ENCODE measurements at regions not wholly inside any gene's neighbourhood (a gene's known extent, or its start where the extent isn't known, plus 50 kb on each side); places are given as distances from the start of the nearest gene placed in this dataset.
"Not testable (repeated sequence)": the region's sequence is repeated elsewhere in the genome, so short reads cannot be mapped to it uniquely, and the experiment has no call there.

- no peak for DNase-seq (ENCODE audit: low read depth, low spot score)
- H3K27ac ChIP-seq: no peak overlapping the region
Observed at GRCh38 chr19:30968841-30969399, 380.3 kb downstream of the TSHZ3 start.

DNA sequence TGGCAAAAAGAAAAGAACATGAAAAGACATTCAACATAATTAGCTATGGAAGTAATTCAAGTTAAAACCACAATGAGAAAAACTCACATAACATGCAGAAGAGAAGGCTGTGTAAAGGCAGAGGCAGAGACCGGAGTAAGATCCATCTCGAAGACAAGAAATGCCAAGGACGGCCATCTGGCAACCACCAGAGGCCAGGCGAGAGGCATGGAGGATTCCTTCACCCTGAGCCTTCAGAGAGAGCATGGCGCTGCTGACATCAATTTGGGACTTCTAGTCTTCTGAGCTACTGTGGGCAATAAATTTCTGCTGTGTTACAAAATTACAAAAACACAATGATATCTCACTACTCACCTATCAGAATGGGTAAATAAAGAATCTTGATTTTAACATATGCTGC is 381.0 kb downstream of the TSHZ3 start:
- DNase-seq (ENCODE audit: low read depth, low spot score): no peak
- H3K27ac ChIP-seq: no peak overlapping the region

- no peak overlapping the region for H3K27ac ChIP-seq
- no peak for DNase-seq (ENCODE audit: low read depth, low spot score)
Observed at GRCh38 chr19:30966486-30966885, 382.8 kb downstream of the TSHZ3 start.

DNA sequence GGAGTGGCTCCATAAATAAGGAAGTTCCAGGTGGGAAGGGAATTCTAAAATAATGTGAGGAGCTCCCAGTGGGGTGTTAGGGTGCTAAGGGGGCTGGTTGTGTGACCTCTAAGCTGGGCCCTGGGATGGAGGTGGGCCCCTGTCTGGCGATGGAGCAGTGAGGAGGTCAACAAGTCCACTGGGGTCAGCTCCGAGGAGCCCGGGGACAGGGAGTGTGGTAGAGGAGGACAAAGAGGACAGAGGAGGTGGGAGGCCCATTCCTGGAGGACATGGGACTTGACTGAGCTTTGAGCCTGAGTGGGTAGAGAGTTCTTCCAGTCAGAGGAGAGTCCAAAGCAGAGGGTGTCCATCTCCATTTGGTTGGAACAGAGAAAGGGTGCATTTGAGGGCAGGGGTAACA is 390.2 kb downstream of the TSHZ3 start:
- DNase-seq (ENCODE audit: low read depth, low spot score): no peak
- no peak overlapping the region for H3K27ac ChIP-seq

DNA sequence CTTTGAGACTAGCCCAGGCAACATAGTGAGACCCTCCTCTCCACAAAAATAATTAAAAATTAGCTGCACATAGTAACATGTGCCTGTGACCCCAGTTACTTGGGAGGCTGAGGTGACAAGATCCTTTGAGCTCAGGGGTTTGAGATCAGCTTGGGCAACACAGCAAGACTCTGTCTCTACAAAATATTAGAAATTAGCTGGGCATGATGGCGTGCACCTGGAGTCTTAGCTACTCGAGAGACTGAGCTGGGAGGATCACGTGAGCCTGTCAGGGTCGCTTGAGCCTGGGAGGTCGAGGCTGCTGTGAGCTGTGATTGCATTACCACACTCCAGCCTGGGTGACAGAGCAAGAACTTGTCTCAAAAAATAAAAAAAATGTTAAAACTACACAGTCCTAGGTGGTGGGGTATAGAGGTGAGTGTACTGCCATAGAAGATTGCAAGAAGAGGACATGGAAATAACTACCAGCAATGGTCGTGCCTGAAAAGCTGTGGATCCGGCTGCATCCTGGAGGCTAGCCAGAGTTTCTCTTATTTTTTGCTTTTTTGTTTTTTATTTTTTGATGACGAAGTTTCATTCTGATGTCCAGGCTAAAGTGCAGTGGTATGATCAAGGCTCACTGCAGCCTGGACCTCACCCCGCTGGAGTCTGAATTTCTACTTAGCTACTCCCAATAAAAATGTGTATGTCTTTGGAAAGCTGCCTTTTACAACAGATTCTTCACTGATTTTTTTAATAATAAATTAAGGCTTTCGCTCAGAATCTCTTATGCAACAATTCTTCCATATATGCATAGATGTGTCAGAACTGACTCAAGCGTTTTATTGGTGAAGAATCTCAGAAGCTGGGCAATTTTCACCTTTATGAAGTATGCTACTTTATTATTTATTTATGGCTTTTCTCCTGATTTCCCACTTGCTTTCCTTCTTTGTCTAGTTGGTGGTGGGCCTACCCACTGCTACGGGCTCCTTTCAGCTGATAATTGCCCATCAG is 393.8 kb downstream of the TSHZ3 start:
- DNase-seq (ENCODE audit: low read depth, low spot score): no peak
- H3K27ac ChIP-seq: no peak overlapping the region

GRCh38 chr19:30944276-30944932 is 404.8 kb downstream of the TSHZ3 start:
- not testable (repeated sequence) for H3K27ac ChIP-seq; DNase-seq (ENCODE audit: low read depth, low spot score)

GRCh38 chr19:30943101-30943843 is 406.0 kb downstream of the TSHZ3 start:
- H3K27ac ChIP-seq: no peak overlapping the region
- DNase-seq (ENCODE audit: low read depth, low spot score): no peak

DNA sequence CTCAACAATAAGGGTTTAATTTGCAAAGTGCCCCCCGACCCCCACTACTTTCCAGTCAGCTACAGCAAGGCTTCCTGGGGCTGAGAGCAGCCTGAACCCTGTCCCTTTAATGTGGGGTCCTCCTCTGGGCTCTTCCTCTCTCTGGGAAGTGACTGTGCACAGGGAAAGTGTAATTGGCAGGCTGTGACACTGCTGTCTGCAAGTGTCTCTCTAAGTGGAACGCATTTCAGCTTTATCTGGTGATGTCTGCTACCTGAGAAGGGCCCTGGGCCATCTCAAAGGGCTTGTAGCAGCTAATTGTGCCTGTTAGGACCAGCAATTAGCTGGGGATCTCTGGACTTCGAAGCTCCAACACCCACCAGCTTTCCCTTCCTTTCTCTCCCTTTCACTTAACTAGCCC is 406.6 kb downstream of the TSHZ3 start:
- DNase-seq (ENCODE audit: low read depth, low spot score): no peak
- H3K27ac ChIP-seq: no peak overlapping the region

- H3K27ac ChIP-seq: no peak overlapping the region
- DNase-seq (ENCODE audit: low read depth, low spot score): no peak
Observed at GRCh38 chr19:30941591-30941990, 407.6 kb downstream of the TSHZ3 start.

- no peak for DNase-seq (ENCODE audit: low read depth, low spot score)
- H3K27ac ChIP-seq: no peak overlapping the region
Observed at GRCh38 chr19:30936276-30936675, 413.0 kb downstream of the TSHZ3 start.

DNA sequence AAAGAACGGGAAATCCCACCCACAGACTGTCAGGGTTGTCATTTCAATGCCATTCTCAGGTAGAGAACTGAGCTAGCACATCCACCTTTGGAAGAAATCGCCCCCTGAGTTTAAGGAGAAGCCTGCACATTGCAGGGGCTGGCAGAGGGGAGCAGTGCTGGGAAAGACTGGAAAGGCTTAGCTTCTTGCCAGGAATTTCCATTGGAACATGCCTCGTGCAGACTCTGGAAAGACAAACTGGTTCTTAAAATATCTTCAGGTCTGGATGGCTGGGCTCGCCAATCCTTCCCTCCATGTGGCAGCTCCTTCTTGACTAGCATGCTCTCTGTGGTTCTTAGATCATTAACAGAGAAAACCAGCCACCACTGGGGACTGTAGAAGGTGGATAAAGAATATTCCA is 414.1 kb downstream of the TSHZ3 start:
- no peak for DNase-seq (ENCODE audit: low read depth, low spot score)
- no peak overlapping the region for H3K27ac ChIP-seq

- DNase-seq (ENCODE audit: low read depth, low spot score); H3K27ac ChIP-seq: not testable (repeated sequence)
Observed at GRCh38 chr19:30933454-30933853, 415.8 kb downstream of the TSHZ3 start.

DNA sequence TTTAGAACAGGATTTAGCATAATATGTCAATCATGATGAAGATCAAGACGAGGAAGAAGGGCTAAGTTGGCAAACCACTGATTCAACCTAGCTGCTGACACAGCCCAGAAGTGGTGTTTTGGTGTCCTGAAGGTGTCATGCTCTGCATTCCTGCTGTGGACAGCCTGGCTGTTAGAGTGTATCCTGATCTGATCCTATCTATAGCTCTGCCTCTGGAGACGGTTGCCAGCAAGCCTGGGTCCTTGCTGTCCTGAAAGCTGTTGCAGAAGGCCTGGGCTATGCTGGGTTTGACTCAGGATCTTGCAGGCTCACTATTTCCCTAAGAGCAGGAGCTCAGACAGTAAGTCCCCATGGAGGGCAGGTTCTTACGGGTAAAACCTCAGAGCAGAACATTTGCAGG is 416.4 kb downstream of the TSHZ3 start:
- no peak overlapping the region for H3K27ac ChIP-seq
- no peak for DNase-seq (ENCODE audit: low read depth, low spot score)

- DNase-seq (ENCODE audit: low read depth, low spot score): no peak
- H3K27ac ChIP-seq: no peak overlapping the region
Observed at GRCh38 chr19:30930941-30931706, 418.1 kb downstream of the TSHZ3 start.

- H3K27ac ChIP-seq: no peak overlapping the region
- DNase-seq (ENCODE audit: low read depth, low spot score): no peak
Observed at GRCh38 chr19:30927705-30928104, 421.5 kb downstream of the TSHZ3 start.

DNA sequence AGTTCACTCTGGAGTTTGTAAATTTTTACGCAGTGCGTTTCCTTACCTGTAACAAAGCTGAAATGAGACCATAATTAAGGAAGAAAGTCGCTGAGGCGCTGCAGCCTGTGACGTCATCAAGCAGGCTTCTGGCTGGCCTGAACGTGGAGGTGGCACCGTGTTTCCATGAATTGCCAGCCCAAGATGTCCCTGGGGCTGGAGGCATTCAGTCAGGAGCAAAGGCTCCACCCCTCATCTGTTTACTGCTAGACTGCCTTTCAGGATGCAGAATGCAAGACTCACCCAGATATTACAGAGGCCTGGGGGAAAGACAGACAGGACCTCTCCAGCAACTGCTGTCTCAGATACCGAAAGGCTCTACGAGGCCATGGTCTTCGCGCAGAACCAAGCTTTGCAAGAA is 424.6 kb downstream of the TSHZ3 start:
- DNase-seq (ENCODE audit: low read depth, low spot score): no peak
- H3K27ac ChIP-seq: no peak overlapping the region

DNA sequence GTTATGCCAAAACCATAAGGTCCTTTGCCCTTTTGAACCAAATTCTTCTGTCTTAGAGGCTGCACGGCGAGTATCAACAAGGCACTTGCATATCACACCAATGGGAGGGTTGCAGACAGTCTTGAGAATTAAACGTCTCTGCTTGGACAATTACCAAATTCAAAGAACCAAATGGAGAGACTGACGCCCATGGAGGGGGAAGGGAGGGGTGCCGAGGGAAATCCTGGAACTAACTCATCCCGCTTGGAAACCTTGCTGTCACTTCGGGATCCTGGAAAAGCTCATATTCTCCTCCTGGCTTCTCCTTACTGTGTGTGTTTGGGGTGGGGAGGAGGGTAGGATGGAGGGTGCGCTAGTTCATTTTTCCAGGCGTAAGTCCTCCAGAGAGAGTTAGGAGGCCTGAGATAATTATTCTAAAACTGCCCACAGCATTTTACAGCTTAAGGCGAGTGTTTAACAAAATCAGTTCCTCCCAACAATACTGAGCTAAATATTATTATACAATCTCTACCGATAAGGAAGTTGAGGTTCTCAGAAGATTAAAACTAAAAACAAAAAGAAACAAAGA is 425.1 kb downstream of the TSHZ3 start:
- no peak for DNase-seq (ENCODE audit: low read depth, low spot score)
- H3K27ac ChIP-seq: no peak overlapping the region

DNA sequence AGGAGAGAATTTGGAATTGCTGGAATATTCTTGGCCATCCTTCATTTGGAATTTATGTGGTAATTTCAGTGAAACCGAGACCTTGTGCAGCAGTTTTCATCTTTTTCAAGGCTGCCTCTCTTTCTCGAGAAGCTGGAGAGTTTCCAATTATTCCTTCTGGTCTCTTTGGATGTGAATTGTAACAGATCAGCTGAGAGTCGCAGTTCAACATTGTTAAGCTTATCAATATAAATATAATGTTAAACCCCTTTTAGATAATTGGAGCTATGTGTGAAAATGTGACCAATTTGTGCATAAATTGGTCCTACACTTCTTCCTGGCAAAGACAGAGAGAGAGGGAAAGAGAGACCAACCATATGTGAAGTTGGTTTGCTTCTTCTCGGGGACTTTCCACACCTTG is 425.6 kb downstream of the TSHZ3 start:
- H3K27ac ChIP-seq: no peak overlapping the region
- DNase-seq (ENCODE audit: low read depth, low spot score): no peak

DNA sequence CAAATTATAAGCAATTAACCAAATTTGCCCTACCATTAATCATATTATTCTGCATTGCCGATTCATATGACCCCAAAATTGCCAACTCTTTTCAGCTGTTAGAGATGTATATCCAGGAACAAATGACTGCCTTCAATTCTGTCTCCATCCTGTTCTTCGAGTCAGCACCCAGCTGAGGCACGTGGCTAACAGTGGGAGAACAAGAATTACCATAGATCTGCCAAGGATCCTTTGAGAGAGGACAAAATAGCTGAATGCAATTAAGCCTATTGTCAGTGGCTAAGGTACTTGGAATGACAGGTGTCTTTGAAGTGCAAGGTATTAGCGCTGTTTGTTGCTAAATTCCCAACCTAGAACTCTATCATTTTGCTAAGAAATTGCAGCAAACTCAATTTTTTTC is 426.1 kb downstream of the TSHZ3 start:
- no peak overlapping the region for H3K27ac ChIP-seq
- DNase-seq (ENCODE audit: low read depth, low spot score): no peak

GRCh38 chr19:30920222-30920621 is 429.0 kb downstream of the TSHZ3 start:
- no peak for DNase-seq (ENCODE audit: low read depth, low spot score)
- H3K27ac ChIP-seq: no peak overlapping the region

Measured in epithelial cell of prostate (primary cell).